ENCODE measurements at regions not wholly inside any gene's neighbourhood (a gene's known extent, or its start where the extent isn't known, plus 50 kb on each side); places are given as distances from the start of the nearest gene placed in this dataset.

- TF ChIP-seq EP300 (IDR thresholded peaks at IDR 0.05) (no peak), POLR2A (IDR thresholded peaks at IDR 0.05) (no peak), CTCF (IDR thresholded peaks at IDR 0.05) (no peak)
- Histone ChIP-seq H3K27me3 (no peaks in the 10 kb centered on the region), H3K4me1 (ENCODE audit: insufficient read depth) (no peaks in the 10 kb centered on the region), H3K4me3 (no peak overlapping the region), H3K36me3 (no peaks in the 10 kb centered on the region), H3K9me3 (no peaks in the 10 kb centered on the region), H3K27ac (no peak overlapping the region)
- DNase-seq, result no peak
- intact Hi-C loops (cut with DNase I), result no loop called here
- WGBS, 3 donors, result 62 to 77% (median 73%) methylated on average over 1 of the region's 1 CpG
These were observed 188.6 kb downstream of the GLUD2 start for GRCh38 chrX:121236040-121236439.

GRCh38 chrX:121238093-121238492, 190.7 kb downstream of the GLUD2 start:
- no peaks in the 10 kb centered on the region for H3K4me1 ChIP-seq (ENCODE audit: insufficient read depth)
- intact Hi-C loops (cut with DNase I), result no loop called here
- no peaks in the 10 kb centered on the region for H3K27me3 ChIP-seq
- H3K36me3 ChIP-seq, result no peaks in the 10 kb centered on the region
- WGBS, 3 donors, result 71 to 80% (median 73%) methylated on average over 1 of the region's 1 CpG
- no peaks in the 10 kb centered on the region for H3K9me3 ChIP-seq
- no peak overlapping the region for H3K4me3 ChIP-seq
- DNase-seq, result no peak
- TF ChIP-seq EP300 (IDR thresholded peaks at IDR 0.05) (no peak), POLR2A (IDR thresholded peaks at IDR 0.05) (no peak), CTCF (IDR thresholded peaks at IDR 0.05) (no peak)
- no peak overlapping the region for H3K27ac ChIP-seq

GRCh38 chrX:121244511-121244910, 197.1 kb downstream of the GLUD2 start:
- 68 to 80% (median 72%) methylated on average over 1 of the region's 1 CpG for WGBS, 3 donors
- Histone ChIP-seq H3K4me3 (no peak overlapping the region), H3K36me3 (no peaks in the 10 kb centered on the region), H3K4me1 (ENCODE audit: insufficient read depth) (no peaks in the 10 kb centered on the region), H3K27ac (no peak overlapping the region), H3K9me3 (no peaks in the 10 kb centered on the region), H3K27me3 (no peaks in the 10 kb centered on the region)
- no peak for DNase-seq
- TF ChIP-seq EP300 (IDR thresholded peaks at IDR 0.05), result no peak
- no peak for TF ChIP-seq CTCF (IDR thresholded peaks at IDR 0.05)
- no peak for TF ChIP-seq POLR2A (IDR thresholded peaks at IDR 0.05)
- intact Hi-C loops (cut with DNase I), result no loop called here

- H3K27ac ChIP-seq, result no peak overlapping the region
- intact Hi-C loops (cut with DNase I), result no loop called here
- no peaks in the 10 kb centered on the region for H3K27me3 ChIP-seq
- no peak overlapping the region for H3K4me3 ChIP-seq
- no peaks in the 10 kb centered on the region for H3K4me1 ChIP-seq (ENCODE audit: insufficient read depth)
- no peaks in the 10 kb centered on the region for H3K36me3 ChIP-seq
- no peaks in the 10 kb centered on the region for H3K9me3 ChIP-seq
- no peak for DNase-seq
- no peak for TF ChIP-seq CTCF (IDR thresholded peaks at IDR 0.05)
These were observed 198.4 kb downstream of the GLUD2 start for GRCh38 chrX:121245763-121246162.

GRCh38 chrX:121254336-121254735, 206.9 kb downstream of the GLUD2 start:
- no peaks in the 10 kb centered on the region for H3K9me3 ChIP-seq
- no peaks in the 10 kb centered on the region for H3K36me3 ChIP-seq
- WGBS, 3 donors, result 52 to 59% (median 54%) methylated on average over 4 of the region's 4 CpGs
- no peaks in the 10 kb centered on the region for H3K4me1 ChIP-seq (ENCODE audit: insufficient read depth)
- intact Hi-C loops (cut with DNase I), result no loop called here
- TF ChIP-seq POLR2A (IDR thresholded peaks at IDR 0.05) (no peak), EP300 (IDR thresholded peaks at IDR 0.05) (no peak), CTCF (IDR thresholded peaks at IDR 0.05) (no peak)
- DNase-seq, result no peak
- H3K27me3 ChIP-seq, result no peaks in the 10 kb centered on the region
- H3K27ac ChIP-seq, result no peak overlapping the region
- H3K4me3 ChIP-seq, result no peak overlapping the region

Data from ovary (tissue), 7 donors.